ENCODE measurements at regions not wholly inside any gene's neighbourhood (a gene's known extent, or its start where the extent isn't known, plus 50 kb on each side); places are given as distances from the start of the nearest gene placed in this dataset.

- TF ChIP-seq EZH2 (IDR thresholded peaks at IDR 0.05; ENCODE audit: low read length, unreplicated experiment) (no peak), CTCF (conservative IDR thresholded peaks at IDR 0.05; ENCODE audit: low read depth, low read length) (no peak), EZH2phosphoT487 (IDR thresholded peaks at IDR 0.05; ENCODE audit: borderline replicate concordance, low read length) (no peak)
Measured at GRCh38 chr12:65742018-65743010, 82.0 kb upstream of the HMGA2 start.
